Liver (tissue), 3 donors: ENCODE measurements at regions not wholly inside any gene's neighbourhood (a gene's known extent, or its start where the extent isn't known, plus 50 kb on each side); places are given as distances from the start of the nearest gene placed in this dataset.

Experiments used
- EGR1 ChIP-seq, 2 donors: IDR thresholded peaks; 2 replicates each; pipeline ENCODE4 v1.6.1; 2016 to 2018; ENCODE audit warnings: antibody characterized with exemption in 2 of 2, low read depth in 2 of 2
- FOXA1 ChIP-seq: IDR thresholded peaks from 2 replicates; pipeline ENCODE4 v1.6.1; 2016; ENCODE audit warnings: antibody characterized with exemption
- JUND ChIP-seq, 2 donors: IDR thresholded peaks; 2 replicates each; pipeline ENCODE4 v1.6.1; 2016; ENCODE audit warnings: antibody characterized with exemption in 2 of 2
- NR2F2 ChIP-seq: IDR thresholded peaks from 2 replicates; pipeline ENCODE4 v1.6.1; 2016; ENCODE audit warnings: antibody characterized with exemption
- RAD21 ChIP-seq, 2 donors: IDR thresholded peaks; 2 replicates each; pipeline ENCODE4 v1.6.1; 2016; ENCODE audit warnings: antibody characterized with exemption in 2 of 2, mild to moderate bottlenecking in 2 of 2
- SP1 ChIP-seq: IDR thresholded peaks from 2 replicates; pipeline ENCODE4 v1.6.1; 2018; ENCODE audit warnings: antibody characterized with exemption, mild to moderate bottlenecking
- TAF1 ChIP-seq: conservative IDR thresholded peaks from 2 replicates; pipeline ENCODE4 v1.6.1; 2016; ENCODE audit warnings: antibody characterized with exemption, mild to moderate bottlenecking
- YY1 ChIP-seq: IDR thresholded peaks from 2 replicates; pipeline ENCODE4 v1.6.1; 2016; ENCODE audit warnings: antibody characterized with exemption, mild to moderate bottlenecking
- TF ChIP-seq, protein P1 (sequence below): IDR thresholded peaks from 2 replicates; pipeline ENCODE4 v1.6.1; 2016; ENCODE audit warnings: antibody characterized with exemption, mild to moderate bottlenecking
- TF ChIP-seq, protein P2 (sequence below): fragments of 150-350 bp; IDR thresholded peaks from 2 replicates; pipeline ENCODE4 v1.5.1; 2017; ENCODE audit warnings: improper control_type of control experiment, low read depth, low read length; ENCODE audit not compliant: missing input control
- TF ChIP-seq, protein P3 (sequence below): IDR thresholded peaks from 2 replicates; pipeline ENCODE4 v1.6.1; 2016; ENCODE audit warnings: antibody characterized with exemption
- TF ChIP-seq, protein P4 (sequence below): IDR thresholded peaks from 2 replicates; pipeline ENCODE4 v1.6.1; 2016; ENCODE audit warnings: antibody characterized with exemption
- donor health status: healthy.
- donor health status: healthy.

DNA sequence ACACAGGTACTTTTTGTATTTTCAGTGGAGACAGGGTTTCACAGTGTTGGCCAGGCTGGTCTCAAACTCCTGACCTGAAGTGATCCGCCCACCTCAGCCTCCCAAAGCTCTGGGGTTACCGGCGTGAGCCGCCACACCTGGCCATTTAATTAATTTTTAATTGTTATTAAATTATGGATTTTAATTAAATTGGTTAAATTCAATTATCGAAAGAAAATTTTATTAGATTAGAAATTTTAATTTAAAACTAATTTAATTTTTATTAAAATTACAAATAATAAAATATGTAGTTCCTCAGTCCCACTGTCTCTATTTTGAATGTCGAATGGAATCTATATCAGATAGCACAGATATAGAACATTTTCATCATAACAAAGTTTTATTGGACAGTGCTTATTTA is 416.5 kb downstream of the GABRG2 start:
- TF ChIP-seq, protein P1, sequence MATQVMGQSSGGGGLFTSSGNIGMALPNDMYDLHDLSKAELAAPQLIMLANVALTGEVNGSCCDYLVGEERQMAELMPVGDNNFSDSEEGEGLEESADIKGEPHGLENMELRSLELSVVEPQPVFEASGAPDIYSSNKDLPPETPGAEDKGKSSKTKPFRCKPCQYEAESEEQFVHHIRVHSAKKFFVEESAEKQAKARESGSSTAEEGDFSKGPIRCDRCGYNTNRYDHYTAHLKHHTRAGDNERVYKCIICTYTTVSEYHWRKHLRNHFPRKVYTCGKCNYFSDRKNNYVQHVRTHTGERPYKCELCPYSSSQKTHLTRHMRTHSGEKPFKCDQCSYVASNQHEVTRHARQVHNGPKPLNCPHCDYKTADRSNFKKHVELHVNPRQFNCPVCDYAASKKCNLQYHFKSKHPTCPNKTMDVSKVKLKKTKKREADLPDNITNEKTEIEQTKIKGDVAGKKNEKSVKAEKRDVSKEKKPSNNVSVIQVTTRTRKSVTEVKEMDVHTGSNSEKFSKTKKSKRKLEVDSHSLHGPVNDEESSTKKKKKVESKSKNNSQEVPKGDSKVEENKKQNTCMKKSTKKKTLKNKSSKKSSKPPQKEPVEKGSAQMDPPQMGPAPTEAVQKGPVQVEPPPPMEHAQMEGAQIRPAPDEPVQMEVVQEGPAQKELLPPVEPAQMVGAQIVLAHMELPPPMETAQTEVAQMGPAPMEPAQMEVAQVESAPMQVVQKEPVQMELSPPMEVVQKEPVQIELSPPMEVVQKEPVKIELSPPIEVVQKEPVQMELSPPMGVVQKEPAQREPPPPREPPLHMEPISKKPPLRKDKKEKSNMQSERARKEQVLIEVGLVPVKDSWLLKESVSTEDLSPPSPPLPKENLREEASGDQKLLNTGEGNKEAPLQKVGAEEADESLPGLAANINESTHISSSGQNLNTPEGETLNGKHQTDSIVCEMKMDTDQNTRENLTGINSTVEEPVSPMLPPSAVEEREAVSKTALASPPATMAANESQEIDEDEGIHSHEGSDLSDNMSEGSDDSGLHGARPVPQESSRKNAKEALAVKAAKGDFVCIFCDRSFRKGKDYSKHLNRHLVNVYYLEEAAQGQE = no peak
- TF ChIP-seq, protein P2, sequence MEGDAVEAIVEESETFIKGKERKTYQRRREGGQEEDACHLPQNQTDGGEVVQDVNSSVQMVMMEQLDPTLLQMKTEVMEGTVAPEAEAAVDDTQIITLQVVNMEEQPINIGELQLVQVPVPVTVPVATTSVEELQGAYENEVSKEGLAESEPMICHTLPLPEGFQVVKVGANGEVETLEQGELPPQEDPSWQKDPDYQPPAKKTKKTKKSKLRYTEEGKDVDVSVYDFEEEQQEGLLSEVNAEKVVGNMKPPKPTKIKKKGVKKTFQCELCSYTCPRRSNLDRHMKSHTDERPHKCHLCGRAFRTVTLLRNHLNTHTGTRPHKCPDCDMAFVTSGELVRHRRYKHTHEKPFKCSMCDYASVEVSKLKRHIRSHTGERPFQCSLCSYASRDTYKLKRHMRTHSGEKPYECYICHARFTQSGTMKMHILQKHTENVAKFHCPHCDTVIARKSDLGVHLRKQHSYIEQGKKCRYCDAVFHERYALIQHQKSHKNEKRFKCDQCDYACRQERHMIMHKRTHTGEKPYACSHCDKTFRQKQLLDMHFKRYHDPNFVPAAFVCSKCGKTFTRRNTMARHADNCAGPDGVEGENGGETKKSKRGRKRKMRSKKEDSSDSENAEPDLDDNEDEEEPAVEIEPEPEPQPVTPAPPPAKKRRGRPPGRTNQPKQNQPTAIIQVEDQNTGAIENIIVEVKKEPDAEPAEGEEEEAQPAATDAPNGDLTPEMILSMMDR = no peak
- TF ChIP-seq EGR1 (IDR thresholded peaks at IDR 0.05; ENCODE audit: low read depth in 2 of 2) (no peak), NR2F2 (no peak), TAF1 (no peak), JUND (IDR thresholded peaks at IDR 0.05) (no peak), FOXA1 (no peak), SP1 (no peak), YY1 (no peak), RAD21 (IDR thresholded peaks at IDR 0.05) (no peak)
- TF ChIP-seq, protein P3, sequence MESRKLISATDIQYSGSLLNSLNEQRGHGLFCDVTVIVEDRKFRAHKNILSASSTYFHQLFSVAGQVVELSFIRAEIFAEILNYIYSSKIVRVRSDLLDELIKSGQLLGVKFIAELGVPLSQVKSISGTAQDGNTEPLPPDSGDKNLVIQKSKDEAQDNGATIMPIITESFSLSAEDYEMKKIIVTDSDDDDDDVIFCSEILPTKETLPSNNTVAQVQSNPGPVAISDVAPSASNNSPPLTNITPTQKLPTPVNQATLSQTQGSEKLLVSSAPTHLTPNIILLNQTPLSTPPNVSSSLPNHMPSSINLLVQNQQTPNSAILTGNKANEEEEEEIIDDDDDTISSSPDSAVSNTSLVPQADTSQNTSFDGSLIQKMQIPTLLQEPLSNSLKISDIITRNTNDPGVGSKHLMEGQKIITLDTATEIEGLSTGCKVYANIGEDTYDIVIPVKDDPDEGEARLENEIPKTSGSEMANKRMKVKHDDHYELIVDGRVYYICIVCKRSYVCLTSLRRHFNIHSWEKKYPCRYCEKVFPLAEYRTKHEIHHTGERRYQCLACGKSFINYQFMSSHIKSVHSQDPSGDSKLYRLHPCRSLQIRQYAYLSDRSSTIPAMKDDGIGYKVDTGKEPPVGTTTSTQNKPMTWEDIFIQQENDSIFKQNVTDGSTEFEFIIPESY = no peak
- TF ChIP-seq, protein P4, sequence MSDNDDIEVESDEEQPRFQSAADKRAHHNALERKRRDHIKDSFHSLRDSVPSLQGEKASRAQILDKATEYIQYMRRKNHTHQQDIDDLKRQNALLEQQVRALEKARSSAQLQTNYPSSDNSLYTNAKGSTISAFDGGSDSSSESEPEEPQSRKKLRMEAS = no peak
